ENCODE measurements at regions not wholly inside any gene's neighbourhood (a gene's known extent, or its start where the extent isn't known, plus 50 kb on each side); places are given as distances from the start of the nearest gene placed in this dataset.

- H3F3A ChIP-seq (replicated peaks; ENCODE audit: insufficient read depth), result no peaks in the 10 kb centered on the region
- no peaks in the 10 kb centered on the region; the same call in 1 of the 2 replicates for H3K79me2 ChIP-seq (ENCODE audit: insufficient read depth)
- no peaks in the 10 kb centered on the region for H4K20me1 ChIP-seq (ENCODE audit: insufficient read depth)
- no peak for DNase-seq
- no peaks in the 10 kb centered on the region for H3K9me2 ChIP-seq
- no peak overlapping the region for H3K9ac ChIP-seq
- WGBS (ENCODE audit: low lambda C conversion rate), result 59% methylated on average over 1 of the region's 1 CpG
- CTCF ChIA-PET, result no interaction called here
- H3K4me2 ChIP-seq, result no peak overlapping the region
- no peaks in the 10 kb centered on the region for H3K9me3 ChIP-seq
- no peak overlapping the region for H3K27ac ChIP-seq (ENCODE audit: low read depth in 2 of 2, low read length in 1 of 2)
- POLR2A ChIA-PET, result no interaction called here
- H3K4me3 ChIP-seq (ENCODE audit: low read depth in 2 of 2, low read length in 1 of 2), result no peak overlapping the region
- H2AFZ ChIP-seq (ENCODE audit: low read depth), result no peak overlapping the region
- H3K27me3 ChIP-seq (ENCODE audit: insufficient read depth), result peaks cover 10% of the 10 kb centered on the region; the same call in 1 of the 2 replicates
- no peaks in the 10 kb centered on the region for H3K4me1 ChIP-seq (ENCODE audit: control insufficient read depth in 1 of 2, insufficient read depth in 2 of 2, low read depth in 1 of 2, low read length in 1 of 2)
- no peaks in the 10 kb centered on the region for H3K36me3 ChIP-seq (replicated peaks in 1 of 2; ENCODE audit: control insufficient read depth in 1 of 2, insufficient read depth in 2 of 2, low read length in 1 of 2)
- TF ChIP-seq NFIC (IDR thresholded peaks at IDR 0.05; ENCODE audit: borderline replicate concordance) (no peak), FOXJ3 (CRISPR knock-in tag; IDR thresholded peaks at IDR 0.05) (no peak), TAF1 (IDR thresholded peaks at IDR 0.05; ENCODE audit: borderline replicate concordance, low read depth, low read length) (no peak), GATA2 (CRISPR knock-in tag; IDR thresholded peaks at IDR 0.05) (no peak), RXRA (IDR thresholded peaks at IDR 0.05; ENCODE audit: borderline replicate concordance, low read depth) (no peak), YY1 (IDR thresholded peaks at IDR 0.05; ENCODE audit: low read depth) (no peak), MAX (IDR thresholded peaks at IDR 0.05; ENCODE audit: low read depth) (no peak), CHD2 (IDR thresholded peaks at IDR 0.05; ENCODE audit: low read length, partially characterized antibody) (no peak), SIN3A (IDR thresholded peaks at IDR 0.05; ENCODE audit: borderline replicate concordance, low read depth, low read length) (no peak), RFX5 (IDR thresholded peaks at IDR 0.05; ENCODE audit: low read length) (no peak), ZBTB33 (IDR thresholded peaks at IDR 0.05; ENCODE audit: borderline replicate concordance, low read depth) (no peak), MXI1 (IDR thresholded peaks at IDR 0.05; ENCODE audit: low read depth, low read length) (no peak), IRF3 (IDR thresholded peaks at IDR 0.05; ENCODE audit: low read depth, low read length) (no peak), MEF2A (IDR thresholded peaks at IDR 0.05; ENCODE audit: borderline replicate concordance, low read depth) (no peak), USF1 (IDR thresholded peaks at IDR 0.05; ENCODE audit: borderline replicate concordance, low read depth) (no peak)
Measured at GRCh38 chr14:53460544-53460943, 307.4 kb upstream of the DDHD1 start.
